Mesothelial cell of epicardium (in vitro differentiated cells): ENCODE measurements at regions not wholly inside any gene's neighbourhood (a gene's known extent, or its start where the extent isn't known, plus 50 kb on each side); places are given as distances from the start of the nearest gene placed in this dataset.

Source experiments
- DNase-seq, 2 experiments: peaks; one replicate each; pipeline ENCODE4 v3.0.0; 2021; ENCODE audit warnings: low spot score in 2 of 2; ENCODE audit not compliant: unreplicated experiment in 2 of 2
- H3K27ac Mint-ChIP-seq: 2 replicates; pipeline ENCODE4 v1.8.0; 2021; ENCODE audit warnings: mixed read lengths
- H3K27me3 Mint-ChIP-seq: 2 replicates; pipeline ENCODE4 v1.8.0; 2021; ENCODE audit warnings: low read depth, mixed read lengths
- H3K36me3 Mint-ChIP-seq: 2 replicates; pipeline ENCODE4 v1.8.0; 2021; ENCODE audit warnings: mixed read lengths
- H3K4me1 Mint-ChIP-seq: 2 replicates; pipeline ENCODE4 v1.8.0; 2021; ENCODE audit warnings: mixed read lengths
- H3K4me3 Mint-ChIP-seq: 2 replicates; pipeline ENCODE4 v1.8.0; 2021; ENCODE audit warnings: mild to moderate bottlenecking, moderate library complexity, mixed read lengths
- H3K9me3 Mint-ChIP-seq: 2 replicates; pipeline ENCODE4 v1.8.0; 2021; ENCODE audit warnings: mixed read lengths
- TF ChIP-seq, protein P1 (sequence below): fragments of 200-600 bp; sonication (generic); IDR thresholded peaks from one replicate; pipeline ENCODE4 v1.5.0; 2021; ENCODE audit warnings: antibody characterized with exemption; ENCODE audit not compliant: unreplicated experiment

DNA sequence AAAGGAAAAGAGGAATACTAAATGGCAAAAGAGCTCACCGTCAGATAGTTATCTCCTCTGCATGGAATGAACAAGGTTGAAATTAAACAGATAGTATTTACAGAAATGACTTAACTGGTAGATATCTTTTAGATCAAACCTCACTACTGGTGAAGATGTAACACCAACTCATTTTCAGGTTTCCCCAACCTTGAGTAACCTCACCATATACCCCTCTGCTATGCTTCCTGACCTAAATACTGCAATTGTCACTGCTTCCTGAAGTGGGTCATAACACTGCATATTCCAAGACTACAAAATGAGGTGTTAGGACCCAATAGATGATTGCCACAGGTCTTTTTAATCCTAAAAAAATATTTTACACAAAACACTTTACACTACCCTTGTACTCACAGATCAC lies 76.3 kb upstream of the PLEKHA5 start:
- Mint-ChIP-seq H3K9me3 (no peaks in the 10 kb centered on the region), H3K36me3 (no peaks in the 10 kb centered on the region), H3K4me1 (peaks cover 1% of the 10 kb centered on the region), H3K4me3 (no peak overlapping the region), H3K27ac (no peak overlapping the region), H3K27me3 (no peaks in the 10 kb centered on the region)
- TF ChIP-seq, protein P1, sequence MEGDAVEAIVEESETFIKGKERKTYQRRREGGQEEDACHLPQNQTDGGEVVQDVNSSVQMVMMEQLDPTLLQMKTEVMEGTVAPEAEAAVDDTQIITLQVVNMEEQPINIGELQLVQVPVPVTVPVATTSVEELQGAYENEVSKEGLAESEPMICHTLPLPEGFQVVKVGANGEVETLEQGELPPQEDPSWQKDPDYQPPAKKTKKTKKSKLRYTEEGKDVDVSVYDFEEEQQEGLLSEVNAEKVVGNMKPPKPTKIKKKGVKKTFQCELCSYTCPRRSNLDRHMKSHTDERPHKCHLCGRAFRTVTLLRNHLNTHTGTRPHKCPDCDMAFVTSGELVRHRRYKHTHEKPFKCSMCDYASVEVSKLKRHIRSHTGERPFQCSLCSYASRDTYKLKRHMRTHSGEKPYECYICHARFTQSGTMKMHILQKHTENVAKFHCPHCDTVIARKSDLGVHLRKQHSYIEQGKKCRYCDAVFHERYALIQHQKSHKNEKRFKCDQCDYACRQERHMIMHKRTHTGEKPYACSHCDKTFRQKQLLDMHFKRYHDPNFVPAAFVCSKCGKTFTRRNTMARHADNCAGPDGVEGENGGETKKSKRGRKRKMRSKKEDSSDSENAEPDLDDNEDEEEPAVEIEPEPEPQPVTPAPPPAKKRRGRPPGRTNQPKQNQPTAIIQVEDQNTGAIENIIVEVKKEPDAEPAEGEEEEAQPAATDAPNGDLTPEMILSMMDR, result no peak
- no peak for DNase-seq

DNA sequence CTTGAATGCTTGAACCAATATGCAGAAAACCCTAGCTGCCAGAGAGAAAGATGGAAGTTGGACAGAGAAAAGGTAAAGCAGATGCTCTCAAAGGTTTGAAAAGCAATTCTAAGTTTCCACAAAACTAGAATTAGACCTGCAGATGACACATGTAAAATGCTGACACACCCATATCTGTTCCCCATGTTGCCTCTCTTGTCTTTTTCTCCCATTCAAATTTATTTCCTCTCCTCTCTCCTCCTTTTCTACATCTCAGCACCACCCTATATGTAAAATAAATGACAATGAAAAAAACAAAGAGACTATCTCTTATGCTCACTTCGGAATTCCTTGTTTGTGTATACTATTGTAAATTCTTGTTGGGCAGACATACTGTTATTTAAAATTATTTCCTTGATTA lies 75.5 kb upstream of the PLEKHA5 start:
- no peaks in the 10 kb centered on the region for H3K9me3 Mint-ChIP-seq
- H3K36me3 Mint-ChIP-seq, result no peaks in the 10 kb centered on the region
- TF ChIP-seq, protein P1, result no peak
- DNase-seq, result no peak
- no peaks in the 10 kb centered on the region for H3K27me3 Mint-ChIP-seq
- H3K4me1 Mint-ChIP-seq, result peaks cover 7% of the 10 kb centered on the region
- H3K27ac Mint-ChIP-seq, result no peak overlapping the region
- H3K4me3 Mint-ChIP-seq, result no peak overlapping the region

DNA sequence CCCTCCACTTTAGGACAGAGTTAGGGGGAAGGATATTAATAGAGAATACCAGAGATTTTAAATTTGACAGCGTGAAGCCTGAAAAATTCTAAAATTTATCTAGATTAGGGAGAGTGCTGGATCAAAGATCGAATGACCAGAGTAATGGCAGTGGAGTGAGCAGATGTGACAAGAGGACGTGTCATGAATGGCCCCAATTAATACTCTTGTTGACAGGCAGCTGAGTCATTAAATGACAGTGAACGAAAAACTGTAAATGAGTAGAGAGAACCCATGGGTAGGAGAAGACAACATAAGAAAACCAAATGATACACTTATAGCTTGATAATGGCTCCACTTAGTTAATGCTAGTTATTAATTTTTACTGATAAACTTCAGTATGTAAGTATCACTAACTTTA lies 73.9 kb upstream of the PLEKHA5 start:
- H3K27me3 Mint-ChIP-seq, result no peaks in the 10 kb centered on the region
- no peak for DNase-seq
- H3K9me3 Mint-ChIP-seq, result no peaks in the 10 kb centered on the region
- no peaks in the 10 kb centered on the region for H3K36me3 Mint-ChIP-seq
- TF ChIP-seq, protein P1, result no peak
- no peak overlapping the region for H3K27ac Mint-ChIP-seq
- peaks cover 7% of the 10 kb centered on the region for H3K4me1 Mint-ChIP-seq
- no peak overlapping the region for H3K4me3 Mint-ChIP-seq

DNA sequence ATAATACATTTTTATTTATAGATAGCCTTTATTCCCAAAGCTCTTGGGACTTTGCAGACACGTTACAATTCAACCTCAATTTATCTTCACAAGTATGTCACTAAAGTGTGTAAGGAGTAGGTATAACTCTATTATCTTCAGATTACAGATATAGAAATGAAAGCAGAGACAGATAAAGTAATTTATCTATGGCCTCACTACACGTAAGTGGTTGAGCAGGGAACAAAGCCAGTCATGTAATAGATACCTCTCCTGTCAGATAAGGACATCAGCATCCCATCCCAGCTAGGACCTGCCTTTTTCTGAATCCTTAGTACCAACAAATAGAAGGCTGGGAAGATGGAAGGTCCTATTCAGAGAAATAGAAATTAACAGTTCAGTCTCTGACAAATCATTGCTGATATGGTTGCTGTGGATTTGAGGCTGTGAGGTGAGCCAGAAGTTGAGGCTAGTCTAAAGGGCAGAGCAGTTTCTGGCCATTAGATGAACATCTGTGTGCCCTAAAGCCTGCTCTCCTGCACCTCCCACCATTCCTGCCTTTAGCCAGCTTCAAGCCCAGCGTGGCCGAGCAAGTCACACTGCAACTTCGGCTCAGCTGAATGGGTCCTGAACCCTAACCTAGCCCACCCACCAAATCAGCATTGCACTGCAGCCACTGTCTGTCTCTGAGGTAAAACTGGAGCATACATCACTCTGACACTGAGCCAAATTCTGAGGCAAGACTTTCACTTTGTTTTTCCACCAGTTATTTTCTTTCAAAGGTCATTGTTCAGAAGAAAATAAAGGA lies 71.1 kb upstream of the PLEKHA5 start:
- H3K9me3 Mint-ChIP-seq, result no peaks in the 10 kb centered on the region
- peaks cover 7% of the 10 kb centered on the region for H3K4me1 Mint-ChIP-seq
- no peak overlapping the region for H3K27ac Mint-ChIP-seq
- no peaks in the 10 kb centered on the region for H3K36me3 Mint-ChIP-seq
- H3K4me3 Mint-ChIP-seq, result no peak overlapping the region
- DNase-seq, result no peak
- H3K27me3 Mint-ChIP-seq, result no peaks in the 10 kb centered on the region
- TF ChIP-seq, protein P1, result no peak

DNA sequence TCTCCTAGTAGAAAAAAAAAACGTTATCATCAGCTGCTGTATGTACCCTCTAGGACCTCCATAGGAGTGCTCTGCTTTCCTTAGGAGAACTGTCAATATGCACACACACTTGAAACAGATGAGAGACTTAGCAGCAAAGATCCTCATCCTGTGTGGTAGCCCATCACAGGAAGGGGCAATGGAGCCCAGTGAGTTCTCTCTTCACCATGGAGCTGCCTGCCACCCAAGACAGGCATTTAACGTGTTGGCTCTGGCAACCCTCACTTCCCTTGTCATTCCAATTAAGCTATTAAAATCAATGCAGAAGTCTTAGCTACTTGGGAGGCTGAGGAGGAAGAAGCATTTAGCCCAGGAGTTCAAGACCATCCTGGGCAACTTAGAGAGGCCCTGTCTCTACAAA lies 64.8 kb upstream of the PLEKHA5 start:
- peaks cover 16% of the 10 kb centered on the region for H3K4me1 Mint-ChIP-seq
- no peak overlapping the region for H3K4me3 Mint-ChIP-seq
- TF ChIP-seq, protein P1, result no peak
- no peak overlapping the region for H3K27ac Mint-ChIP-seq
- H3K36me3 Mint-ChIP-seq, result no peaks in the 10 kb centered on the region
- DNase-seq, result no peak
- H3K27me3 Mint-ChIP-seq, result no peaks in the 10 kb centered on the region
- no peaks in the 10 kb centered on the region for H3K9me3 Mint-ChIP-seq

DNA sequence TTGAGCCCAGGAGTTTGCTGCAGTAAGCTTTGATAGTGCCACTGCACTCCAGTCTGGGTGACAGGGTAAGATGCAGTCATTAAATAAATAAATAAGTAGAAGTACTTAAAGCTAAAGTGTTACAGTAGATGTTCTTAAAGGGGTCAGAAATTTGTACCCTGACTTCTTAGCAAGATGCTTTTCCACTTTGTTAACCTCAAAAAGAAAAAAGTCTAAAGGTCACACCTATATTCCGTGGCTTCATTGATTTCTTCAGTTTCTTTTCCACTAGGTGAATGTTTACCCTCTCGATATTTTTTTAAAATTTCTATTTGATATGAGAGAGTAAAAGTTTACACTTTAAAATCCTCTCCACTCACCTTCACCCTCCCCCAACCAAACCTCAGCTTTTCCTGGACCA lies 64.3 kb upstream of the PLEKHA5 start:
- TF ChIP-seq, protein P1, result no peak
- H3K9me3 Mint-ChIP-seq, result no peaks in the 10 kb centered on the region
- no peak overlapping the region for H3K4me3 Mint-ChIP-seq
- peaks cover 16% of the 10 kb centered on the region for H3K4me1 Mint-ChIP-seq
- DNase-seq, result no peak
- H3K27ac Mint-ChIP-seq, result no peak overlapping the region
- no peaks in the 10 kb centered on the region for H3K27me3 Mint-ChIP-seq
- no peaks in the 10 kb centered on the region for H3K36me3 Mint-ChIP-seq
